ENCODE measurements at regions not wholly inside any gene's neighbourhood (a gene's known extent, or its start where the extent isn't known, plus 50 kb on each side); places are given as distances from the start of the nearest gene placed in this dataset.

GRCh38 chr1:224497714-224498573 lies 63.3 kb upstream of the WDR26 start:
- DNase-seq: no peak
- intact Hi-C loops (cut with DNase I): no loop called here
- Histone ChIP-seq H3K4me1 (peaks cover 31% of the 10 kb centered on the region), H3K9me3 (no peaks in the 10 kb centered on the region), H3K27me3 (ENCODE audit: low read depth) (no peaks in the 10 kb centered on the region), H3K27ac (peak overlapping the region; percentile 75), H3K36me3 (no peaks in the 10 kb centered on the region), H3K4me3 (no peak overlapping the region)
- peak; percentile 65 to 68 for ATAC-seq
- TF ChIP-seq CTCF (IDR thresholded peaks at IDR 0.05): no peak

GRCh38 chr1:224498574-224499170 lies 64.1 kb upstream of the WDR26 start:
- Histone ChIP-seq H3K27ac (peak overlapping the region; percentile 75), H3K9me3 (no peaks in the 10 kb centered on the region), H3K36me3 (no peaks in the 10 kb centered on the region), H3K4me1 (peaks cover 38% of the 10 kb centered on the region), H3K27me3 (ENCODE audit: low read depth) (no peaks in the 10 kb centered on the region), H3K4me3 (no peak overlapping the region)
- no peak for DNase-seq
- TF ChIP-seq CTCF (IDR thresholded peaks at IDR 0.05): no peak
- peak; percentile 20 to 21 for ATAC-seq
- intact Hi-C loops (cut with DNase I): no loop called here

GRCh38 chr1:224499204-224499603 lies 64.6 kb upstream of the WDR26 start:
- Histone ChIP-seq H3K36me3 (no peaks in the 10 kb centered on the region), H3K27ac (peak overlapping the region; percentile 75), H3K9me3 (no peaks in the 10 kb centered on the region), H3K4me3 (no peak overlapping the region), H3K4me1 (peaks cover 43% of the 10 kb centered on the region), H3K27me3 (ENCODE audit: low read depth) (no peaks in the 10 kb centered on the region)
- intact Hi-C loops (cut with DNase I): no loop called here
- no peak for TF ChIP-seq CTCF (IDR thresholded peaks at IDR 0.05)
- DNase-seq (no peak), ATAC-seq (no peak)

- Histone ChIP-seq H3K27ac (no peak overlapping the region), H3K36me3 (no peaks in the 10 kb centered on the region), H3K4me1 (peaks cover 47% of the 10 kb centered on the region), H3K27me3 (ENCODE audit: low read depth) (no peaks in the 10 kb centered on the region), H3K4me3 (no peak overlapping the region), H3K9me3 (no peaks in the 10 kb centered on the region)
- DNase-seq (no peak), ATAC-seq (no peak)
- TF ChIP-seq CTCF (IDR thresholded peaks at IDR 0.05): no peak
- intact Hi-C loops (cut with DNase I): no loop called here
Measured at GRCh38 chr1:224500796-224501195, 66.2 kb upstream of the WDR26 start.

GRCh38 chr1:224501836-224502235 lies 67.2 kb upstream of the WDR26 start:
- H3K27ac ChIP-seq: peak overlapping the region; percentile 82
- peaks cover 47% of the 10 kb centered on the region for H3K4me1 ChIP-seq
- intact Hi-C loops (cut with DNase I): no loop called here
- ATAC-seq: no peak
- TF ChIP-seq CTCF (IDR thresholded peaks at IDR 0.05): no peak
- H3K27me3 ChIP-seq (ENCODE audit: low read depth): no peaks in the 10 kb centered on the region
- no peaks in the 10 kb centered on the region for H3K36me3 ChIP-seq
- H3K9me3 ChIP-seq: no peaks in the 10 kb centered on the region
- DNase-seq: no peak
- no peak overlapping the region for H3K4me3 ChIP-seq

Data from lower lobe of right lung (tissue), 2 donors.